HEK293 (cell line): ENCODE measurements at regions not wholly inside any gene's neighbourhood (a gene's known extent, or its start where the extent isn't known, plus 50 kb on each side); places are given as distances from the start of the nearest gene placed in this dataset.
"Not testable (repeated sequence)": the region's sequence is repeated elsewhere in the genome, so short reads cannot be mapped to it uniquely, and the experiment has no call there.

ENCODE experiments used
- CTCF ChIA-PET: fragments of 350-600 bp; formaldehyde crosslinking; extraction: SDS; loops from one replicate; lab custom pipeline; 2021; ENCODE audit warnings: antibody characterized with exemption; lab: Yijun Ruan, JAX
- POLR2A ChIA-PET: fragments of 300-600 bp; formaldehyde crosslinking; extraction: SDS; loops from one replicate; lab custom pipeline; 2020; ENCODE audit warnings: antibody characterized with exemption, inconsistent platforms; lab: Yijun Ruan, JAX
- H3K27ac ChIP-seq: fragments of 200-500 bp; sonication (Bioruptor generic); 2 replicates; pipeline ENCODE4 v1.5.1; 2014; ENCODE audit warnings: low read depth, low read length, control low read depth, inconsistent platforms; ENCODE audit errors: extremely low read depth
- H3K36me3 ChIP-seq, 2 experiments: fragments of 200-500 bp in 1 of 2; sonication (Bioruptor generic) in 1 of 2; 1 replicate in 1 of 2; 2 replicates in 1 of 2; pipeline ENCODE4 v1.5.1; 2014 to 2017; ENCODE audit warnings: inconsistent platforms in 2 of 2, low read length in 2 of 2; ENCODE audit not compliant: control insufficient read depth in 2 of 2, insufficient read depth in 1 of 2
- H3K4me1 ChIP-seq: fragments of 200-500 bp; sonication (Bioruptor generic); 2 replicates; pipeline ENCODE4 v1.5.1; 2014; ENCODE audit warnings: mild to moderate bottlenecking, low read length, inconsistent platforms; ENCODE audit not compliant: control insufficient read depth, insufficient read depth
- H3K4me3 ChIP-seq: 2 replicates; pipeline ENCODE4 v1.5.1; 2011; ENCODE audit warnings: low read depth, mild to moderate bottlenecking, control low read depth, low read length, moderate library complexity
- H3K9me3 ChIP-seq: fragments of 200-500 bp; sonication (Bioruptor generic); 2 replicates; pipeline ENCODE4 v1.5.1; 2014; ENCODE audit warnings: low read depth, low read length, inconsistent platforms; ENCODE audit not compliant: control insufficient read depth, insufficient read depth
- SCRT2 ChIP-seq: fragments of 450-650 bp; formaldehyde crosslinking; IDR thresholded peaks from 2 replicates; pipeline ENCODE4 v1.5.1; 2016; ENCODE audit warnings: missing biosample characterization, missing genetic modification characterization
- TRIM28 ChIP-seq: IDR thresholded peaks from 2 replicates; pipeline ENCODE4 v1.6.1; 2011; ENCODE audit warnings: low read length, control low read depth, borderline replicate concordance
- ZFHX2 ChIP-seq: fragments of 450-650 bp; formaldehyde crosslinking; conservative IDR thresholded peaks from 2 replicates; pipeline ENCODE4 v1.5.1; 2016; ENCODE audit warnings: missing biosample characterization, missing genetic modification characterization
- ZNF138 ChIP-seq: fragments of 450-650 bp; formaldehyde crosslinking; IDR thresholded peaks from 2 replicates; pipeline ENCODE4 v1.5.1; 2016; ENCODE audit warnings: missing biosample characterization, missing genetic modification characterization, borderline replicate concordance
- ZNF223 ChIP-seq: fragments of 450-650 bp; formaldehyde crosslinking; IDR thresholded peaks from 2 replicates; pipeline ENCODE4 v1.5.1; 2016; ENCODE audit warnings: missing biosample characterization, missing genetic modification characterization
- ZNF239 ChIP-seq: fragments of 450-650 bp; formaldehyde crosslinking; IDR thresholded peaks from 2 replicates; pipeline ENCODE4 v1.5.1; 2016; ENCODE audit warnings: missing biosample characterization, missing genetic modification characterization
- ZNF391 ChIP-seq: fragments of 450-650 bp; formaldehyde crosslinking; IDR thresholded peaks from 2 replicates; pipeline ENCODE4 v1.5.1; 2016; ENCODE audit warnings: low read depth, missing biosample characterization, missing genetic modification characterization, borderline replicate concordance
- ZNF560 ChIP-seq: fragments of 450-650 bp; formaldehyde crosslinking; IDR thresholded peaks from 2 replicates; pipeline ENCODE4 v1.5.1; 2017; ENCODE audit warnings: missing biosample characterization, missing genetic modification characterization, borderline replicate concordance
- ZNF561 ChIP-seq: fragments of 450-650 bp; IDR thresholded peaks from 2 replicates; pipeline ENCODE4 v1.5.1; 2018; ENCODE audit warnings: missing biosample characterization, missing genetic modification characterization, borderline replicate concordance
- ZNF624 ChIP-seq: fragments of 450-650 bp; formaldehyde crosslinking; IDR thresholded peaks from 2 replicates; pipeline ENCODE4 v1.5.1; 2017; ENCODE audit warnings: missing biosample characterization, missing genetic modification characterization
- ZNF654 ChIP-seq: fragments of 450-650 bp; formaldehyde crosslinking; IDR thresholded peaks from 2 replicates; pipeline ENCODE4 v1.5.1; 2016; ENCODE audit warnings: low read depth, missing biosample characterization, missing genetic modification characterization
- ZNF701 ChIP-seq: fragments of 450-650 bp; formaldehyde crosslinking; IDR thresholded peaks from 2 replicates; pipeline ENCODE4 v1.5.1; 2016; ENCODE audit warnings: missing biosample characterization, missing genetic modification characterization
- ZNF785 ChIP-seq: fragments of 450-650 bp; formaldehyde crosslinking; IDR thresholded peaks from 2 replicates; pipeline ENCODE4 v1.5.1; 2016; ENCODE audit warnings: missing biosample characterization, missing genetic modification characterization
- ZNF830 ChIP-seq: fragments of 450-650 bp; IDR thresholded peaks from 2 replicates; pipeline ENCODE4 v1.5.0; 2018; ENCODE audit warnings: missing biosample characterization, missing genetic modification characterization, low read depth, mild to moderate bottlenecking, moderate library complexity
- TF ChIP-seq, protein P1 (sequence below): fragments of 450-650 bp; formaldehyde crosslinking; IDR thresholded peaks from 2 replicates; pipeline ENCODE4 v1.5.1; 2017; ENCODE audit warnings: missing biosample characterization, missing genetic modification characterization
- TF ChIP-seq, protein P2 (sequence below): fragments of 450-650 bp; formaldehyde crosslinking; optimal IDR thresholded peaks from 2 replicates; pipeline ENCODE3; 2016; ENCODE audit warnings: missing biosample characterization, mild to moderate bottlenecking, missing genetic modification characterization
- TF ChIP-seq, protein P3 (sequence below): fragments of 450-650 bp; formaldehyde crosslinking; IDR thresholded peaks from 2 replicates; pipeline ENCODE4 v1.5.1; 2017; ENCODE audit warnings: missing biosample characterization, missing genetic modification characterization

GRCh38 chr3:75188962-75189361 is 475.2 kb upstream of the FRG2C start:
- Histone ChIP-seq H3K9me3 (no peaks in the 10 kb centered on the region), H3K27ac (no peak overlapping the region), H3K4me1 (no peaks in the 10 kb centered on the region), H3K4me3 (no peak overlapping the region), H3K36me3 (no peaks in the 10 kb centered on the region)
- CTCF ChIA-PET: no interaction called here
- no peak for TF ChIP-seq ZNF701 (tag by site-specific recombination)
- no peak for TF ChIP-seq ZNF830 (tag by site-specific recombination)
- no peak for TF ChIP-seq ZNF391
- no peak for TF ChIP-seq ZNF223
- TF ChIP-seq ZNF560 (tag by site-specific recombination): no peak
- TF ChIP-seq, protein P1, sequence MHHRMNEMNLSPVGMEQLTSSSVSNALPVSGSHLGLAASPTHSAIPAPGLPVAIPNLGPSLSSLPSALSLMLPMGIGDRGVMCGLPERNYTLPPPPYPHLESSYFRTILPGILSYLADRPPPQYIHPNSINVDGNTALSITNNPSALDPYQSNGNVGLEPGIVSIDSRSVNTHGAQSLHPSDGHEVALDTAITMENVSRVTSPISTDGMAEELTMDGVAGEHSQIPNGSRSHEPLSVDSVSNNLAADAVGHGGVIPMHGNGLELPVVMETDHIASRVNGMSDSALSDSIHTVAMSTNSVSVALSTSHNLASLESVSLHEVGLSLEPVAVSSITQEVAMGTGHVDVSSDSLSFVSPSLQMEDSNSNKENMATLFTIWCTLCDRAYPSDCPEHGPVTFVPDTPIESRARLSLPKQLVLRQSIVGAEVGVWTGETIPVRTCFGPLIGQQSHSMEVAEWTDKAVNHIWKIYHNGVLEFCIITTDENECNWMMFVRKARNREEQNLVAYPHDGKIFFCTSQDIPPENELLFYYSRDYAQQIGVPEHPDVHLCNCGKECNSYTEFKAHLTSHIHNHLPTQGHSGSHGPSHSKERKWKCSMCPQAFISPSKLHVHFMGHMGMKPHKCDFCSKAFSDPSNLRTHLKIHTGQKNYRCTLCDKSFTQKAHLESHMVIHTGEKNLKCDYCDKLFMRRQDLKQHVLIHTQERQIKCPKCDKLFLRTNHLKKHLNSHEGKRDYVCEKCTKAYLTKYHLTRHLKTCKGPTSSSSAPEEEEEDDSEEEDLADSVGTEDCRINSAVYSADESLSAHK: no peak
- no peak for TF ChIP-seq ZNF138 (tag by site-specific recombination)
- TF ChIP-seq ZNF239 (tag by site-specific recombination): no peak
- TF ChIP-seq, protein P2, sequence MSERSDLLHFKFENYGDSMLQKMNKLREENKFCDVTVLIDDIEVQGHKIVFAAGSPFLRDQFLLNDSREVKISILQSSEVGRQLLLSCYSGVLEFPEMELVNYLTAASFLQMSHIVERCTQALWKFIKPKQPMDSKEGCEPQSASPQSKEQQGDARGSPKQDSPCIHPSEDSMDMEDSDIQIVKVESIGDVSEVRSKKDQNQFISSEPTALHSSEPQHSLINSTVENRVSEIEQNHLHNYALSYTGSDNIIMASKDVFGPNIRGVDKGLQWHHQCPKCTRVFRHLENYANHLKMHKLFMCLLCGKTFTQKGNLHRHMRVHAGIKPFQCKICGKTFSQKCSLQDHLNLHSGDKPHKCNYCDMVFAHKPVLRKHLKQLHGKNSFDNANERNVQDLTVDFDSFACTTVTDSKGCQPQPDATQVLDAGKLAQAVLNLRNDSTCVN: no peak
- POLR2A ChIA-PET: no interaction called here

- no peaks in the 10 kb centered on the region for H3K36me3 ChIP-seq
- POLR2A ChIA-PET: no interaction called here
- no peak overlapping the region for H3K4me3 ChIP-seq
- no peaks in the 10 kb centered on the region for H3K9me3 ChIP-seq
- no peaks in the 10 kb centered on the region for H3K4me1 ChIP-seq
- CTCF ChIA-PET: interaction anchor here (0.6 to 1.8 kb wide), 10 partner anchors 9 to 267 kb away, joined by 3 to 11 read pairs (median 3); no protein-coding TSS in a partner anchor
- no peak overlapping the region for H3K27ac ChIP-seq
- TF ChIP-seq ZNF561 (tag by site-specific recombination): no peak
- TF ChIP-seq SCRT2 (tag by site-specific recombination): 0 out of 2 replicates have a peak, but pooled peaks have one; percentile 8
- peak; percentile 55 for TF ChIP-seq ZNF654 (tag by site-specific recombination)
These were observed 471.9 kb upstream of the FRG2C start for GRCh38 chr3:75192146-75192616.

- H3K4me3 ChIP-seq: no peak overlapping the region
- H3K9me3 ChIP-seq: no peaks in the 10 kb centered on the region
- H3K4me1 ChIP-seq: no peaks in the 10 kb centered on the region
- no peaks in the 10 kb centered on the region for H3K36me3 ChIP-seq
- ChIA-PET POLR2A (no interaction called here), CTCF (no interaction called here)
- no peak overlapping the region for H3K27ac ChIP-seq
- TF ChIP-seq TRIM28 (no peak), ZFHX2 (tag by site-specific recombination) (no peak), ZNF624 (no peak), ZNF785 (no peak)
- TF ChIP-seq, protein P3, sequence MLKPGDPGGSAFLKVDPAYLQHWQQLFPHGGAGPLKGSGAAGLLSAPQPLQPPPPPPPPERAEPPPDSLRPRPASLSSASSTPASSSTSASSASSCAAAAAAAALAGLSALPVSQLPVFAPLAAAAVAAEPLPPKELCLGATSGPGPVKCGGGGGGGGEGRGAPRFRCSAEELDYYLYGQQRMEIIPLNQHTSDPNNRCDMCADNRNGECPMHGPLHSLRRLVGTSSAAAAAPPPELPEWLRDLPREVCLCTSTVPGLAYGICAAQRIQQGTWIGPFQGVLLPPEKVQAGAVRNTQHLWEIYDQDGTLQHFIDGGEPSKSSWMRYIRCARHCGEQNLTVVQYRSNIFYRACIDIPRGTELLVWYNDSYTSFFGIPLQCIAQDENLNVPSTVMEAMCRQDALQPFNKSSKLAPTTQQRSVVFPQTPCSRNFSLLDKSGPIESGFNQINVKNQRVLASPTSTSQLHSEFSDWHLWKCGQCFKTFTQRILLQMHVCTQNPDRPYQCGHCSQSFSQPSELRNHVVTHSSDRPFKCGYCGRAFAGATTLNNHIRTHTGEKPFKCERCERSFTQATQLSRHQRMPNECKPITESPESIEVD (tag by site-specific recombination): no peak
These were observed 470.3 kb upstream of the FRG2C start for GRCh38 chr3:75193797-75194196.

GRCh38 chr3:75214332-75214731 is 449.8 kb upstream of the FRG2C start:
- H3K27ac ChIP-seq, H3K9me3 ChIP-seq, CTCF ChIA-PET, H3K4me1 ChIP-seq, H3K4me3 ChIP-seq, H3K36me3 ChIP-seq, POLR2A ChIA-PET: not testable (repeated sequence)
